GM18951 (cell line): ENCODE measurements at regions not wholly inside any gene's neighbourhood (a gene's known extent, or its start where the extent isn't known, plus 50 kb on each side); places are given as distances from the start of the nearest gene placed in this dataset.

Source experiments
- POLR2A ChIP-seq: IDR thresholded peaks from 4 replicates; pipeline ENCODE4 v1.6.1; 2011; ENCODE audit warnings: mild to moderate bottlenecking; ENCODE audit not compliant: insufficient read length, insufficient read depth; ENCODE audit errors: extremely low read depth
- in situ Hi-C: fragments of 300-500 bp; cut with MboI; formaldehyde crosslinking; loops from one replicate; pipeline ENCODE4 v1.12.0; 2022; ENCODE audit warnings: low sequenced_read_pairs, mixed read lengths, inconsistent platforms; ENCODE audit not compliant: unreplicated experiment

GRCh38 chr2:163157891-163158496 lies 319.4 kb upstream of the KCNH7 start:
- TF ChIP-seq POLR2A = no peak
- in situ Hi-C loops = no loop called here

GRCh38 chr2:163157411-163157810 lies 318.8 kb upstream of the KCNH7 start:
- in situ Hi-C loops = no loop called here
- no peak for TF ChIP-seq POLR2A

- TF ChIP-seq POLR2A = no peak
- in situ Hi-C loops = no loop called here
Measured at GRCh38 chr2:163155925-163156324, 317.4 kb upstream of the KCNH7 start.

GRCh38 chr2:163155279-163155883 lies 316.8 kb upstream of the KCNH7 start:
- TF ChIP-seq POLR2A = no peak
- in situ Hi-C loops = no loop called here

- in situ Hi-C loops = loop anchor here (25.0 kb wide), 1 partner anchor 255 kb away; no protein-coding TSS in a partner anchor
- TF ChIP-seq POLR2A = no peak
Measured at GRCh38 chr2:163142618-163143017, 304.1 kb upstream of the KCNH7 start.

GRCh38 chr2:163138947-163139346 lies 300.4 kb upstream of the KCNH7 start:
- TF ChIP-seq POLR2A = no peak
- in situ Hi-C loops = loop anchor here (25.0 kb wide), 1 partner anchor 252 kb away; no protein-coding TSS in a partner anchor

GRCh38 chr2:163135256-163135655 lies 296.7 kb upstream of the KCNH7 start:
- in situ Hi-C loops = loop anchor here (25.0 kb wide), 1 partner anchor 248 kb away; no protein-coding TSS in a partner anchor
- no peak for TF ChIP-seq POLR2A

GRCh38 chr2:163133602-163134001 lies 295.0 kb upstream of the KCNH7 start:
- no peak for TF ChIP-seq POLR2A
- in situ Hi-C loops = loop anchor here (25.0 kb wide), 1 partner anchor 246 kb away; no protein-coding TSS in a partner anchor

GRCh38 chr2:163132850-163133249 lies 294.3 kb upstream of the KCNH7 start:
- TF ChIP-seq POLR2A = no peak
- in situ Hi-C loops = loop anchor here (25.0 kb wide), 1 partner anchor 246 kb away; no protein-coding TSS in a partner anchor

GRCh38 chr2:163132207-163132606 lies 293.6 kb upstream of the KCNH7 start:
- in situ Hi-C loops = loop anchor here (25.0 kb wide), 1 partner anchor 245 kb away; no protein-coding TSS in a partner anchor

GRCh38 chr2:163123526-163123925 lies 285.0 kb upstream of the KCNH7 start:
- in situ Hi-C loops = no loop called here
- no peak for TF ChIP-seq POLR2A

GRCh38 chr2:163122257-163122656 lies 283.7 kb upstream of the KCNH7 start:
- no peak for TF ChIP-seq POLR2A
- in situ Hi-C loops = no loop called here

GRCh38 chr2:163121483-163121882 lies 282.9 kb upstream of the KCNH7 start:
- in situ Hi-C loops = no loop called here
- TF ChIP-seq POLR2A = no peak

- in situ Hi-C loops = no loop called here
- TF ChIP-seq POLR2A = no peak
Measured at GRCh38 chr2:163119966-163120365, 281.4 kb upstream of the KCNH7 start.
